ENCODE measurements at regions not wholly inside any gene's neighbourhood (a gene's known extent, or its start where the extent isn't known, plus 50 kb on each side); places are given as distances from the start of the nearest gene placed in this dataset.
A peak's percentile ranks its signal among the peaks of the same experiment; 100 is the strongest.
"Not testable (repeated sequence)": the region's sequence is repeated elsewhere in the genome, so short reads cannot be mapped to it uniquely, and the experiment has no call there.

DNA sequence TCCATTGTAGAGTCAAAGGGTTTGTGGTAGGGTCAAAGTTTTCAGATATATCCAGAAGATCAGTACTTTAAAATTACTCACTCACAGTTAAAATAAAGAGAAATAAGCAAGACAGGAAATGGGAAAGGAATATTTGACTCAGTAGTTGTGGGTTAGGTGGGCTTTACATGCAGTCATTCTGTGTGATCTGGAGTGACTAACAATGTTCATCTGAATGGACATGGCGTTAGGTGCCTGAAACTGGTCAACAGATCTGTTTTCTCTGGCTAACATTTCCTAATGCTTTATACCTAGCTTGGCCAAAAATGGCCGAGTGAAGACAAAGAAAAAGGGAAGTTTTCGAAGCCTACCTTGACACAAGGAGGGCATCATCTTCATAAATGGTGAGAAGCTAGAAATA lies 133.4 kb upstream of the SATB1 start:
- H3K27ac Mint-ChIP-seq, result no peak overlapping the region
- H3K4me1 Mint-ChIP-seq (ENCODE audit: low read depth), result peaks cover 52% of the 10 kb centered on the region

DNA sequence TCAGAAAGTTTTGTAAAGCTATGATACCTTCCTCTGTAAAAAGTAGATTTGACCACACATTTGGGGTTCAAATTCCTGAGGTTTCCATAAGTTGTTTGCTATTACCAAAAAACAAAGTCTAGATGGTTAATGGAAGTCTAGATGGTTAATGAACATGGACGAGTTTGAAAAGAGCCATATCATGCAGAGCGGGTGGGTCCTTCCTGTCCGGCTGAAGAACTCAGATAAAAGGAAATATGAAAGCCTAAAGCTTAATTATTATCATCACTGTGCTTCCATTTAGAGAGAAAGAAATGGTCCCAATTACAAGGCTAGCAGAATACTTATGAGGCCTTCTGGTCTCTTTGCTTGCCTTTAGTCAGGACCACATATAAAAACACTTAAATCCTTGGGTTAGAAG lies 132.1 kb upstream of the SATB1 start:
- ChIA-PET POLR2A (interaction anchor here (1.0 kb wide), 1 partner anchor 111 kb away, joined by 3 read pairs; no protein-coding TSS in a partner anchor), CTCF (interaction anchor here (0.6 to 2.2 kb wide), 4 partner anchors 62 to 201 kb away, joined by 3 to 9 read pairs (median 3); no protein-coding TSS in a partner anchor)
- Mint-ChIP-seq H3K4me1 (ENCODE audit: low read depth) (peaks cover 52% of the 10 kb centered on the region), H3K4me3 (no peak overlapping the region), H3K27me3 (ENCODE audit: low read depth) (no peaks in the 10 kb centered on the region), H3K36me3 (ENCODE audit: low read depth) (peaks cover 22% of the 10 kb centered on the region), H3K27ac (peak overlapping the region; percentile 19), H3K9me3 (ENCODE audit: insufficient read depth) (no peaks in the 10 kb centered on the region)
- ATAC-seq (no peak), DNase-seq (no peak)

More for the DNA sequence above, 133.4 kb upstream of the SATB1 start:
- ChIA-PET CTCF (interaction anchor here (1.0 to 3.3 kb wide), 25 partner anchors 11 to 431 kb away, joined by 3 to 67 read pairs (median 9); no protein-coding TSS in a partner anchor), POLR2A (interaction anchor here (0.6 to 1.9 kb wide), 5 partner anchors 111 to 200 kb away, joined by 3 to 8 read pairs (median 3); no protein-coding TSS in a partner anchor)
- no peak for DNase-seq
- H3K27me3 Mint-ChIP-seq (ENCODE audit: low read depth), result no peaks in the 10 kb centered on the region
- H3K36me3 Mint-ChIP-seq (ENCODE audit: low read depth), result peaks cover 27% of the 10 kb centered on the region
- ATAC-seq, result no peak
- no peaks in the 10 kb centered on the region for H3K9me3 Mint-ChIP-seq (ENCODE audit: insufficient read depth)
- no peak overlapping the region for H3K4me3 Mint-ChIP-seq

- ATAC-seq (peak; percentile 95), DNase-seq (peak; percentile 80)
- Mint-ChIP-seq H3K4me1 (ENCODE audit: low read depth) (peaks cover 50% of the 10 kb centered on the region), H3K4me3 (no peak overlapping the region), H3K27ac (peak overlapping the region; percentile 78), H3K9me3 (ENCODE audit: insufficient read depth) (no peaks in the 10 kb centered on the region), H3K36me3 (ENCODE audit: low read depth) (peaks cover 17% of the 10 kb centered on the region), H3K27me3 (ENCODE audit: low read depth) (no peaks in the 10 kb centered on the region)
- ChIA-PET CTCF (interaction anchor here (0.6 to 2.2 kb wide), 4 partner anchors 63 to 201 kb away, joined by 3 to 9 read pairs (median 3); no protein-coding TSS in a partner anchor), POLR2A (interaction anchor here (0.9 to 1.0 kb wide), 2 partner anchors 111 to 112 kb away, joined by 3 read pairs; no protein-coding TSS in a partner anchor)
These were observed 131.5 kb upstream of the SATB1 start for GRCh38 chr3:18556503-18557135.

GRCh38 chr3:18556001-18556408 lies 130.9 kb upstream of the SATB1 start:
- Mint-ChIP-seq H3K4me3 (no peak overlapping the region), H3K36me3 (ENCODE audit: low read depth) (peaks cover 15% of the 10 kb centered on the region), H3K27ac (peak overlapping the region; percentile 5), H3K27me3 (ENCODE audit: low read depth) (no peaks in the 10 kb centered on the region), H3K9me3 (ENCODE audit: insufficient read depth) (no peaks in the 10 kb centered on the region), H3K4me1 (ENCODE audit: low read depth) (peaks cover 48% of the 10 kb centered on the region)
- DNase-seq (no peak), ATAC-seq (peak; percentile 6)
- ChIA-PET POLR2A (interaction anchor here (0.9 kb wide), 1 partner anchor 112 kb away, joined by 3 read pairs; no protein-coding TSS in a partner anchor), CTCF (interaction anchor here (1.4 to 2.2 kb wide), 2 partner anchors 90 to 202 kb away, joined by 3 to 9 read pairs; no protein-coding TSS in a partner anchor)

DNA sequence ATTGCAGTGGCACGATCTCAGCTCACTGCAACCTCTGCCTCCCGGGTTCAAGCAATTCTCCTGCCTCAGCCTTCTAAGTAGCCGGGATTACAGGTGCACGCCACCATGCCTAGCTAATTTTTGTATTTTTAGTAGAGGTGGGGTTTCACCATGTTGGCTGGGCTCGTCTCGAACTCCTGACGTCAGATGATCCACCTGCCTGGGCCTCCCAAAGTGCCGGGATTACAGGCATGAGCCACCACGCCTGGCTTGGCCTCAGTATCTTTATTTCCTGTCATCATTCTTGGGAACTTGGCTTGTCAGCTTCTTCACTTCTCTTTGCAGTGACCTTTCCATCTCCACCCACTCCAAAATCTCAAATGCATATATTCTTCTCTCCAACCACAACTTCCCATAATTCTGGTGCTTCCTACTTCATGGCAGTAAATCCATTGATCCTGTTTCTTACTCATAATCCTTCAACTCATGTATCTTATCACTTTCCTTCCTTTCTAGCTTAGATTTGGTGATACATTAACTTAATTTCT lies 127.5 kb upstream of the SATB1 start:
- CTCF ChIA-PET; H3K27ac Mint-ChIP-seq; H3K9me3 Mint-ChIP-seq (ENCODE audit: insufficient read depth); ATAC-seq; POLR2A ChIA-PET; H3K36me3 Mint-ChIP-seq (ENCODE audit: low read depth); H3K4me3 Mint-ChIP-seq; DNase-seq; H3K27me3 Mint-ChIP-seq (ENCODE audit: low read depth): not testable (repeated sequence)
- H3K4me1 Mint-ChIP-seq (ENCODE audit: low read depth), result peaks cover 18% of the 10 kb centered on the region

- ChIA-PET CTCF (interaction anchor here (2.4 kb wide), 1 partner anchor 12 kb away, joined by 12 read pairs; no protein-coding TSS in a partner anchor), POLR2A (no interaction called here)
- DNase-seq (no peak), ATAC-seq (no peak)
- Mint-ChIP-seq H3K4me1 (ENCODE audit: low read depth) (peaks cover 3% of the 10 kb centered on the region), H3K36me3 (ENCODE audit: low read depth) (peaks cover 5% of the 10 kb centered on the region), H3K4me3 (no peak overlapping the region), H3K27me3 (ENCODE audit: low read depth) (no peaks in the 10 kb centered on the region), H3K27ac (no peak overlapping the region), H3K9me3 (ENCODE audit: insufficient read depth) (peaks cover 15% of the 10 kb centered on the region)
These were observed 121.5 kb upstream of the SATB1 start for GRCh38 chr3:18546632-18547031.

GRCh38 chr3:18544146-18544545 lies 119.0 kb upstream of the SATB1 start:
- Mint-ChIP-seq H3K36me3 (ENCODE audit: low read depth) (peaks cover 8% of the 10 kb centered on the region), H3K27me3 (ENCODE audit: low read depth) (no peaks in the 10 kb centered on the region), H3K4me1 (ENCODE audit: low read depth) (peaks cover 3% of the 10 kb centered on the region), H3K9me3 (ENCODE audit: insufficient read depth) (peaks cover 11% of the 10 kb centered on the region), H3K27ac (no peak overlapping the region), H3K4me3 (no peak overlapping the region)
- CTCF ChIA-PET, result no interaction called here
- POLR2A ChIA-PET, result no interaction called here
- no peak for DNase-seq
- no peak for ATAC-seq

- peaks cover 3% of the 10 kb centered on the region for H3K36me3 Mint-ChIP-seq (ENCODE audit: low read depth)
- ChIA-PET CTCF (no interaction called here), POLR2A (no interaction called here)
- H3K9me3 Mint-ChIP-seq (ENCODE audit: insufficient read depth), result no peaks in the 10 kb centered on the region
- ATAC-seq (no peak), DNase-seq (no peak)
- H3K27ac Mint-ChIP-seq, result no peak overlapping the region
- no peak overlapping the region for H3K4me3 Mint-ChIP-seq
- H3K4me1 Mint-ChIP-seq (ENCODE audit: low read depth), result no peaks in the 10 kb centered on the region
- H3K27me3 Mint-ChIP-seq (ENCODE audit: low read depth), result no peaks in the 10 kb centered on the region
These were observed 113.5 kb upstream of the SATB1 start for GRCh38 chr3:18538463-18539230.

GRCh38 chr3:18533039-18533438 lies 107.9 kb upstream of the SATB1 start:
- Mint-ChIP-seq H3K36me3 (ENCODE audit: low read depth) (peaks cover 10% of the 10 kb centered on the region), H3K27me3 (ENCODE audit: low read depth) (no peaks in the 10 kb centered on the region), H3K4me3 (no peak overlapping the region), H3K9me3 (ENCODE audit: insufficient read depth) (no peaks in the 10 kb centered on the region), H3K27ac (peak overlapping the region; percentile 7), H3K4me1 (ENCODE audit: low read depth) (peaks cover 4% of the 10 kb centered on the region)
- no peak for ATAC-seq
- ChIA-PET CTCF (no interaction called here), POLR2A (interaction anchor here (1.1 kb wide), 1 partner anchor 131 kb away, joined by 3 read pairs; no protein-coding TSS in a partner anchor)
- DNase-seq, result no peak

DNA sequence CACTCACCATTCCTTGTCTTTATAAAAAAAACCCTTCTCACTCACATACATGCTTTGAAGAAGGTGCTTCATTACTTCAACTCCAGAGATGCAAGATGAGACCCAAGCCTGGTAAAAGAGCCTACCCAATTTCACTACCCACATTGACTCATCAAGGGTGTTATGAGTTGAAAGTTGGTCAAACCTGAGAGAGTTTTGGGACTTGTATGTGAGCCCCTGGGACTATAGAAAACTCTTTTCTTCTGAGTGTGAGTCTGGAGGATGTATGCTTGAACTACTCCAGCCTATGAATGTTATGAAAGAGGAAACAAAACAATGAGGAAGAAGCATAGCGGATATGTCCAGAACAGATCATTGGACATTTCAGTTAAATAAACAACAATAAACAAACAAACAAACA lies 106.5 kb upstream of the SATB1 start:
- peaks cover 19% of the 10 kb centered on the region for H3K36me3 Mint-ChIP-seq (ENCODE audit: low read depth)
- H3K4me1 Mint-ChIP-seq (ENCODE audit: low read depth), result peaks cover 9% of the 10 kb centered on the region
- no peak overlapping the region for H3K4me3 Mint-ChIP-seq
- H3K27me3 Mint-ChIP-seq (ENCODE audit: low read depth), result no peaks in the 10 kb centered on the region
- ChIA-PET CTCF (no interaction called here), POLR2A (no interaction called here)
- DNase-seq (no peak), ATAC-seq (no peak)
- no peak overlapping the region for H3K27ac Mint-ChIP-seq
- peaks cover 4% of the 10 kb centered on the region for H3K9me3 Mint-ChIP-seq (ENCODE audit: insufficient read depth)

GRCh38 chr3:18529631-18530030 lies 104.5 kb upstream of the SATB1 start:
- POLR2A ChIA-PET, result interaction anchor here (0.6 kb wide), 1 partner anchor 91 kb away, joined by 3 read pairs; no protein-coding TSS in a partner anchor
- Mint-ChIP-seq H3K27ac (no peak overlapping the region), H3K4me3 (no peak overlapping the region), H3K27me3 (ENCODE audit: low read depth) (no peaks in the 10 kb centered on the region), H3K36me3 (ENCODE audit: low read depth) (peaks cover 29% of the 10 kb centered on the region), H3K9me3 (ENCODE audit: insufficient read depth) (peaks cover 24% of the 10 kb centered on the region), H3K4me1 (ENCODE audit: low read depth) (peaks cover 9% of the 10 kb centered on the region)
- CTCF ChIA-PET, result interaction anchor here (0.6 to 1.0 kb wide), 3 partner anchors 28 to 215 kb away, joined by 3 to 4 read pairs (median 3); no protein-coding TSS in a partner anchor
- DNase-seq, result no peak
- no peak for ATAC-seq

All from activated CD8-positive, alpha-beta T cell treated with anti-CD3 and anti-CD28 coated beads, Interleukin-2, amount 10 ng/mL, durations not matched to agents 7 days and 5 days (primary cell).